GM23338 (cell line): ENCODE measurements at regions not wholly inside any gene's neighbourhood (a gene's known extent, or its start where the extent isn't known, plus 50 kb on each side); places are given as distances from the start of the nearest gene placed in this dataset.

Experiments used
- ATAC-seq: fragments of 200-7000 bp; cut with Tn5 transposase; 3 replicates; pipeline ENCODE4 v1.9.1; 2020
- DNase-seq: peaks from one replicate; pipeline ENCODE4 v3.0.0-alpha.2; 2015; ENCODE audit warnings: low spot score
- H2AFZ ChIP-seq: fragments of 200-600 bp; sonication (generic); 2 replicates; pipeline ENCODE4 v1.8.0; 2016; ENCODE audit warnings: antibody characterized with exemption, mild to moderate bottlenecking, moderate library complexity
- H3F3A ChIP-seq: fragments of 200-600 bp; sonication (generic); replicated peaks from 2 replicates; pipeline ENCODE4 v1.8.0; 2017; ENCODE audit warnings: antibody characterized with exemption, mixed run types, low read depth
- H3K27ac ChIP-seq: fragments of 200-600 bp; sonication (generic); 2 replicates; pipeline ENCODE4 v1.6.1; 2016; ENCODE audit warnings: low read depth
- H3K27me3 ChIP-seq: fragments of 200-600 bp; sonication (generic); 2 replicates; pipeline ENCODE4 v1.8.0; 2016; ENCODE audit warnings: mild to moderate bottlenecking, mixed run types, moderate library complexity; ENCODE audit not compliant: insufficient read depth
- H3K36me3 ChIP-seq: fragments of 200-600 bp; sonication (generic); 2 replicates; pipeline ENCODE4 v1.8.0; 2016; ENCODE audit warnings: mild to moderate bottlenecking; ENCODE audit not compliant: insufficient read depth
- H3K4me1 ChIP-seq: fragments of 200-600 bp; sonication (generic); 2 replicates; pipeline ENCODE4 v1.8.0; 2016; ENCODE audit warnings: mild to moderate bottlenecking, moderate library complexity; ENCODE audit not compliant: insufficient read depth
- H3K4me2 ChIP-seq: fragments of 200-600 bp; sonication (generic); 2 replicates; pipeline ENCODE4 v1.7.1; 2017; ENCODE audit warnings: mixed run types
- H3K4me3 ChIP-seq: fragments of 200-600 bp; sonication (generic); 2 replicates; pipeline ENCODE4 v1.6.1; 2016; ENCODE audit warnings: mixed run types
- H3K79me2 ChIP-seq: fragments of 200-600 bp; sonication (generic); replicated peaks from 2 replicates; pipeline ENCODE4 v1.8.0; 2017; ENCODE audit warnings: mild to moderate bottlenecking; ENCODE audit not compliant: insufficient read depth
- H3K9me2 ChIP-seq: fragments of 200-600 bp; sonication (generic); 2 replicates; pipeline ENCODE4 v1.8.0; 2017; ENCODE audit not compliant: insufficient read depth
- H4K20me1 ChIP-seq: fragments of 200-600 bp; sonication (generic); replicated peaks from 2 replicates; pipeline ENCODE4 v1.8.0; 2017; ENCODE audit warnings: mild to moderate bottlenecking; ENCODE audit not compliant: insufficient read depth
- H3K27ac Mint-ChIP-seq: 2 replicates; pipeline ENCODE4 v1.8.0; 2020; ENCODE audit warnings: inconsistent platforms, mild to moderate bottlenecking, moderate library complexity, mixed read lengths
- H3K27me3 Mint-ChIP-seq: 3 replicates; pipeline ENCODE4 v1.8.0; 2022; ENCODE audit warnings: low read depth, mild to moderate bottlenecking, moderate library complexity, mixed read lengths, inconsistent platforms; ENCODE audit not compliant: insufficient read depth, poor library complexity
- H3K36me3 Mint-ChIP-seq: 3 replicates; pipeline ENCODE4 v1.8.0; 2021; ENCODE audit warnings: low read depth, mild to moderate bottlenecking, inconsistent platforms, moderate library complexity, mixed read lengths
- H3K4me1 Mint-ChIP-seq: 3 replicates; pipeline ENCODE4 v1.8.0; 2020; ENCODE audit warnings: mild to moderate bottlenecking, inconsistent platforms, mixed read lengths
- H3K4me3 Mint-ChIP-seq: 3 replicates; pipeline ENCODE4 v1.8.0; 2021; ENCODE audit warnings: moderate library complexity, mild to moderate bottlenecking, inconsistent platforms, mixed read lengths
- H3K9me3 Mint-ChIP-seq: 3 replicates; pipeline ENCODE4 v1.8.0; 2020; ENCODE audit warnings: moderate library complexity, mild to moderate bottlenecking, inconsistent platforms, mixed read lengths
- CREB1 ChIP-seq: fragments of 250-450 bp; sonication (Bioruptor Pico); IDR thresholded peaks from 2 replicates; pipeline ENCODE4 v1.5.0; 2020; ENCODE audit warnings: low read depth, mild to moderate bottlenecking, moderate library complexity
- CTCF ChIP-seq, 2 experiments: fragments of 200-600 bp in 1 of 2; sonication (generic) in 1 of 2; conservative IDR thresholded peaks; 2 replicates each; pipeline versions ENCODE4 v1.5.1 to v1.6.1; 2016 to 2017; ENCODE audit warnings: antibody characterized with exemption in 2 of 2, low read depth in 2 of 2, mild to moderate bottlenecking in 2 of 2, moderate library complexity in 1 of 2
- ETS1 ChIP-seq: IDR thresholded peaks from 2 replicates; pipeline ENCODE4 v1.6.1; 2016; ENCODE audit warnings: antibody characterized with exemption
- EZH2 ChIP-seq: fragments of 200-600 bp; sonication (generic); IDR thresholded peaks from one replicate; pipeline ENCODE4 v1.8.0; 2017; ENCODE audit warnings: antibody characterized with exemption, mild to moderate bottlenecking, low read depth; ENCODE audit not compliant: unreplicated experiment
- NANOG ChIP-seq: IDR thresholded peaks from 2 replicates; pipeline ENCODE4 v1.6.1; 2016; ENCODE audit warnings: antibody characterized with exemption, borderline replicate concordance
- POLR2AphosphoS5 ChIP-seq: IDR thresholded peaks from 2 replicates; pipeline ENCODE4 v1.6.1; 2016; ENCODE audit warnings: antibody characterized with exemption, low read depth
- REST ChIP-seq: IDR thresholded peaks from one replicate; pipeline ENCODE4 v1.6.1; 2018; ENCODE audit warnings: antibody characterized with exemption; ENCODE audit not compliant: unreplicated experiment
- STAT1 ChIP-seq: IDR thresholded peaks from one replicate; pipeline ENCODE4 v1.6.1; 2016; ENCODE audit warnings: antibody characterized with exemption; ENCODE audit not compliant: unreplicated experiment
- ZNF114 ChIP-seq: fragments of 250-450 bp; sonication (Bioruptor Pico); IDR thresholded peaks from 2 replicates; pipeline ENCODE4 v1.5.0; 2020; ENCODE audit warnings: mild to moderate bottlenecking, moderate library complexity
- ZNF331 ChIP-seq: fragments of 250-450 bp; sonication (Bioruptor Pico); IDR thresholded peaks from 2 replicates; pipeline ENCODE4 v1.5.0; 2020; ENCODE audit warnings: low read depth, mild to moderate bottlenecking, moderate library complexity
- ZNF462 ChIP-seq: fragments of 250-450 bp; sonication (Bioruptor Pico); IDR thresholded peaks from 2 replicates; pipeline ENCODE4 v1.5.0; 2020; ENCODE audit warnings: mild to moderate bottlenecking, moderate library complexity

GRCh38 chr3:87856126-87856525, 202.7 kb downstream of the CGGBP1 start (continued):
- TF ChIP-seq ZNF462 (CRISPR knock-in tag) (no peak), ZNF331 (CRISPR knock-in tag) (no peak), STAT1 (no peak), POLR2AphosphoS5 (no peak)

GRCh38 chr3:87855616-87856015, 203.2 kb downstream of the CGGBP1 start:
- Mint-ChIP-seq H3K4me1 (no peaks in the 10 kb centered on the region), H3K4me3 (no peak overlapping the region), H3K27me3 (no peaks in the 10 kb centered on the region), H3K36me3 (no peaks in the 10 kb centered on the region), H3K9me3 (no peaks in the 10 kb centered on the region; the same call in 2 of the 3 replicates), H3K27ac (no peak overlapping the region)
- H3F3A ChIP-seq, result no peaks in the 10 kb centered on the region
- no peaks in the 10 kb centered on the region for H4K20me1 ChIP-seq
- H3K4me3 ChIP-seq, result no peak overlapping the region
- H3K27me3 ChIP-seq, result no peaks in the 10 kb centered on the region
- ATAC-seq (no peak), DNase-seq (no peak)
- no peaks in the 10 kb centered on the region for H3K9me2 ChIP-seq
- H2AFZ ChIP-seq, result no peak overlapping the region
- H3K4me1 ChIP-seq, result no peaks in the 10 kb centered on the region
- H3K36me3 ChIP-seq, result no peaks in the 10 kb centered on the region
- H3K27ac ChIP-seq, result no peak overlapping the region
- H3K4me2 ChIP-seq, result no peak overlapping the region
- H3K79me2 ChIP-seq, result no peaks in the 10 kb centered on the region
- TF ChIP-seq ZNF114 (CRISPR knock-in tag), result no peak
- TF ChIP-seq EZH2, result no peak
- no peak for TF ChIP-seq CREB1 (CRISPR knock-in tag)
- TF ChIP-seq POLR2AphosphoS5, result no peak
- no peak for TF ChIP-seq STAT1
- TF ChIP-seq CTCF (conservative IDR thresholded peaks at IDR 0.05; ENCODE audit: low read depth in 2 of 2), result no peak
- no peak for TF ChIP-seq REST
- TF ChIP-seq ZNF331 (CRISPR knock-in tag), result no peak
- TF ChIP-seq ETS1, result no peak
- no peak for TF ChIP-seq NANOG
